GM04504 (cell line): ENCODE measurements at regions not wholly inside any gene's neighbourhood (a gene's known extent, or its start where the extent isn't known, plus 50 kb on each side); places are given as distances from the start of the nearest gene placed in this dataset.
"Not testable (repeated sequence)": the region's sequence is repeated elsewhere in the genome, so short reads cannot be mapped to it uniquely, and the experiment has no call there.

Source experiments
- DNase-seq: peaks from one replicate; pipeline ENCODE4 v3.0.0-alpha.2; 2012; ENCODE audit warnings: low read depth

DNA sequence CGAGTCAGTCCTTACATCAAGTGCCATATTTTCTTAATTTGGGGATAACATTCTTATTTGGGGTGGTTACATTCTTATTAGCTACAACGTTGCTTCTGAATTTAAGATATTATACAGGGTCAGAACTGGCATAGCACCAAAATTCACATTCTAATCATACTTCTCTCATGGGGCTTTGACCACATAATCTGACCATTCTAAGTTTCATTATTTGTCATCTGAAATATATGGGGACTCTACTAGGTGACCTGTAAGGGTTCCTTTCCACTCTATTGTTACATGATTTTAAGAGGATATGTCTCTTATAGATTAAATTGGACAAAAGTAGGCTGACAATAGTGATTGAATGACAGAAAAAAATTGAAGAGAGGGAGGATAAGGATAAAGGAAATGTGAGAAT lies 536.5 kb downstream of the KCTD12 start:
- DNase-seq = no peak

DNA sequence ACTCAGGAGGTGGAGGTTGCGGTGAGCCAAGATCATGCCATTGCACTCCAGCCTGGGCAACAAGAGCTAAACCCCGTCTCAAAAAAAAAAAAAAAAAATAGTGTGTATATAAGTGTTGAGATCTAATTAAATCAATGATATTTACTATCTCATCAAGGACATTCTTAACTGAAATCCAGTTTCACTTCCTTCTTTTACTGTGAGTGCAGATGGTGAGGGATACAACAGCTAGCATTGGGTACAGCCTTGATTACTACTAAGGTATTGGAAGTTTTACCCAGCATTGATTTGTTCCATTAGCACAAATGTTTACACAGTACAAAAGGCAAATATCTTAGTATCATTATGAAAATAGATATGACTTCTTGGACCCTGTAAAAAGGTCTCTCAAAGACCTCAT lies 546.6 kb downstream of the KCTD12 start:
- no peak for DNase-seq

DNA sequence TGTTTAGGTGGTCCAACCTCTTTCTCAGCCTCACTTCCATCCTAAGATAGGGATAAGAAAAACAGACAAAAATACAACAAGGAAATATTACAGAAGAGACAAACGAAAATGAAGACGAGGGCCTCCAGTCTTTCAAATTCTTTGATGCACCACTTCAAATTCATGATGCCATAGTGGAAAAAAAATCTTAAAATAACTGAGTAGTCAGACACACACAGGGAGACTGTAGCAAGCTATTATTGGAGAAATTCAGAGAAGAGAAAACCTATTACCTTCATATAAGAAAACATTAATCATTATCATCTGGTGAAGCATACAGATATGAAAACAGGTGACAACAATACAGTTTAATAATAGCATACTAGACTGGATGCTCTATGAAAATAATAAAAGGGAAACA lies 548.2 kb downstream of the KCTD12 start:
- no peak for DNase-seq

DNA sequence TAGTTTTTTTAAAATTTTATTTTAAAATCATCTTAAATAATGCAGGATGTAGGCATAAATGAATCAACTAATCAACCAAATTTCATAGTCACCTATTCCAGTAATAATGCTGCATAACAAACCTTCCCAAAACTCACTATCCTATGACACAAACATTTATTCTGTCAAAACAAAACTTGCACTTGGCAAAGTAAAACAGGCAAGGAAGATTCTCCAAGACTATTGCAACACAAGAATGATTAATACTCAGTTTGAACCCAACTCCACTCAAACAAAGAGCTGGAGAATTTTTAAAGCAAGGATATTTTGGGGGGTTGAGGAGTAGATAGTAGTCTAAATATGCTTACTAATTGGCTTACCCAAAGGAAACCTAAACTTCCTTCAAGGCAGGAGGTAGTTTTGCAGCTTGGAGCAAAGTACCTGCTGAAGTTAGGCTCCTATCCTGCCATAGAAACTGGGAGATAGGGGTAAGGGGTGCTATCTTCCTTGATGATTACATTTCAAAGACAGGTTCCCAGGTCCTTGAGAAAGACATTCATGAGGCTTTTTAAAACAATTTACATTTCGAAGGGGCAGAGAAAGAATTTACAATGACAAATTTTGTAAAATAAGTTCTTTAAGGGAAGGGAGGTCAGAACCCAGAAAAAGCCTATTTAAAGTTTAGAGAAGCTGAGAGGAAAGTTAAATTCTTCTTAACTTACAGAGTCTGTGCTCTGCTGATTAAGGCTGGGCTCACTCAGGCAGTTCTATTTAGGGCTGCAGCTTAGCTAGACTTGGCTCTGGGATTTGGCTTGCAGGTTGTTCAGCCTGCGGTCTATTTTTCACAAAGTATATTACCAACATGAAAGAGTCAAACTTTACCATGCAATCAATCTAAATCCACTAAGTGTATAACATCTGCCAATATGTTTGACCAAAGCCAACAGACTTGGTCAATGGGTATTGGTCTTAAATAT lies 549.0 kb downstream of the KCTD12 start:
- no peak for DNase-seq

DNA sequence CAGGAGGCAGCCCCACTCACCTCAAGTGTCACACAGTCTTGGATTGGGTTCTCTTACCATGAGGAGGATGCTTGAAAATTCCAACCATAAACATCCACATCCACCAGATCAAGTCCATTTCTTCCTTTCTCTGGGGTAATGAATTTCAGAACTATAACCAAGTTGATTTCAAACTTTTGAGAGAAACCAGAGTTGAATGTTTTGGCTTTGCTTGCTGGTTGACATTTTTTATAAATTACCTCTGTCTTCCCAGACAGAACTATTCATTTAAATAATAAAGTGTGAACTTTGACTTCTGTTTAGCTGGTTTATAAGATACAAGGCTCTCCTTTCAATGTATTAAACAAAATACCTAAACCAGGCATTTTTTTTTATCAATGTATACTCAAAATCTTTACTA lies 550.7 kb downstream of the KCTD12 start:
- DNase-seq = no peak

DNA sequence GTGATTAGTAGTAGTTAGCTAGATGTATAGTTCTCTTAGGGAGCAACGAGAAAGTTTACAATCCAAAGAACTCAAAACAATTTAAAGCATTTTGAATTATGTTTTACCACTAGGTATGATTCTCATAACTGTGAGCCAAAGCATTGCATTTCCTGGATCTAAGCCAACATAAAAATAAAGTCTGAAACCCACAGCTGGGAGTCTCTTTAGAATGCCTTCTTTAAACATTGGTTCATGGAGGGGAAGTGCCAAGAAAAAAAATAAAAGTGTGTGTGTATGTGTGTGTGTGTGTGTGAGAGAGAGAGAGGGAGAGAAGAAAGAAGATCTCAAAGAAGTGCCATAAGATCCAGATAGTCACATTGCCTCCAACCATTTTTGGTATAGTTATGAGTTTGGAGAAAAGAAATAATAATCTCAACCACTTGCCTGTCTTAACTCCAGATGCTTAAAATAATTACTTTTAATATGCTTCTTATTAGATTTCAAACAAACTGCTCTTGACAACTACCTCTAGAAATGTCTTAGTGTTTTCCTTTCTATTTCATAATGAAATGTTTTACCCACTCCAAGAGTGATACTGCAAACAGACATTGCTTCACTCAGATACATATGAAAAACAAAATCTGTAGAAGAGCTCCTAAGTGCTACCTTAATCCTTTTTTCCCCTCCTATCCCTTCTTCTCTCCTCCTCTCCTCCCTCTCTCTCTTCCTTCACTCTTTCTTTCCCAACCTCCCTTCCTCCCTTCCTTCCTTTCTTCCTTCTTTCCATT lies 554.1 kb downstream of the KCTD12 start:
- no peak for DNase-seq

DNA sequence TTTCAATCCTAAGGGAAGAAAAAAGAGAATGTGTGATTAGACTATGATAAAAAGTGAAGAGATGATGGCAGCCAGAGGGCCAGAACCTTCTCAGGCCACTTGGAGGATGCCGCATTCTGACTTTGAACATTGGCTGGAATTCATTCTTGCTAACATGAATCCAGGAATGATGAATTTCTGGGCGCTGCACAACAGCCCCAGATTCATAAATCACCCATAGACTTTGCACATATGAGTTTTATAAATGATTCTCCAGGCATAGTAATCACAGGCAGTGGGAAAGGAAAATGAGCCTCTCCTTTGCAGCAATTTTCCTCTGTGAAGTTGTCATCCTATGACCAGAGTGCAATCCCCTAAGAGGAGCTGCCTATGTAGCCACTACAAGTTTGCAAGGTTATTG lies 555.4 kb downstream of the KCTD12 start:
- peak; percentile 10 for DNase-seq

DNA sequence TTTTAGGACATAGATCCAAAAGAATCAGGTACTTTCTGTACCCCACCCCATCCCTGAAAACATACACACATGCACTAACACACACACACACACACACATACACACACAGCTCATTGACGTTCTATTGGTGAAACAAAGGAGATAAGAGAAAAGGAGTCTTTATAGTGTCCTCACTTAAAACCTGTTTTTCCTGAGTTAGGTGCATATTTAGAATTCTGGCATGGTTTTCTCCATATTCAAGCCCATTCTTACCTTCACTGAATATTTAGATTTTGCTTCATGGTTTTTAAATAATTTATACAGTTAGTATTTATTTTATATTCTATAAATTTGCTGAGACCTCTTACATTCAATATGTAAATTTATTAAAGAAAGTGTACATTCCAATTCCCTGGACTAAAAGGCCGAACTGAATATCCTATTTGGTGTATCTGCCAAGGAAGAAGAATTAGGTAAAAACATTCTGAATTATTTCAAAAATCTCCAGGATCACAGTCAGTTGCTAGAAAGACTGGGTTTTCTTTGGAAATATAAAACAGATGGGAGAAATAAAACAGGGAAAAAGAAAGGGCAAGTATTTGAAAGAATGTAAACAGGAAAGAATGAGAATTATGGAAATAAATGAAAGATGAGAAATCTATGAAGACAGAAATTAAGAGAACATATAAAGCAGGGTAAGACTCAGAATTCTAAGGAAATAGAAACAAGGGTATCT lies 556.2 kb downstream of the KCTD12 start:
- DNase-seq = no peak

DNA sequence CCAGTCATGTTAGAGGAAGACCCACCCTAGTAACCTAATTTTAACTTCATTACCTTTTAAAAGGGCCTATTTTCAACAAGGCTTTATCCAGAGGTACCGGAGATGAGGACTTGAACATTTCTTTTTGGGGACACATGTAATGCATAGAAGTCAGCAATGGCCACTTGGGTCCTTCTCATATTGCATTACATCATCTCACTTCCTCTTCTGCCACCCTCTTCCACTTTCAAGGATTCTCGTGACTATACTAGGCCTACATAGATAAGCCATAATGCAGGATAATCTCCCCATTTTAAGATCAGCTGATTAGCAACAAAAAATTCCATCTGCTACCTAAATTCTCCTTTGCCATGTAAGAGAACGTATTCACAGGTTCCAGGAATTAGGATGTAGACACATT lies 557.2 kb downstream of the KCTD12 start:
- no peak for DNase-seq

DNA sequence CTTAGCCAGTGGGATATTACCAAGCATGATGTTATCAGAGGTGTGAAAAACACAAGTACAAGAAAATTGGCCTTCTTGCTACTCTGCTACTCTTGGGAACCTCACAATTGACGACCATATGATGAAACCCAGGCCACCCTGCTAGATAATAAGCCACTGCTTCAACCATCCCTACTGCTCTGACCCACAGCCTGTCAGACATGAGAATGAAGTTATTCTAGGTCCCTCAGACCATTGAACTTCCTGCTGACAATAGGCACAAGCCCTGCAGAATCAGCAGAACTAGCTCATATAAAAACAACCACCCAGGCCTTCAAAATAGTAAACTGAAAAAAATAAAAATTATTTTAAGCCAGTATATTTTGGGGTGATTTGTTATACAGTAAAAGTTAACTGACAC lies 559.9 kb downstream of the KCTD12 start:
- DNase-seq = no peak

DNA sequence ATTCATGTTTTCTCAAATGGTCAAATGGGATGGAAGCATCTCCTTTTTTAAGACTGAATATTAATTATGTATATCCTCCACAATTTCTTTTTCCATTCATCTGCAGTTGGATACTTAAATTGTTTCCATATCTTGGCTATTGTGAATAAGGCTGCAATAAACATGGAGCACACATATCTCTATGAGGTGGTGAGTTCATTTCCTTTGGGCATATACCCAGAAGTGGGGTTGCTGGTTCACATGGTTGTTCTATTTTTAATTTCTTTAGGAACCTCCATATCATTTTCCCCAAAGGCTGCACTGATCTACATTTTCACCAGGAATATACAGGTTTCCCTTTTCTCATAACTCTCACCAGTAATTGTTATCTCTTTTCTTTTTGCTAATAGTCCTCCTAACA lies 566.3 kb downstream of the KCTD12 start:
- DNase-seq = no peak

DNA sequence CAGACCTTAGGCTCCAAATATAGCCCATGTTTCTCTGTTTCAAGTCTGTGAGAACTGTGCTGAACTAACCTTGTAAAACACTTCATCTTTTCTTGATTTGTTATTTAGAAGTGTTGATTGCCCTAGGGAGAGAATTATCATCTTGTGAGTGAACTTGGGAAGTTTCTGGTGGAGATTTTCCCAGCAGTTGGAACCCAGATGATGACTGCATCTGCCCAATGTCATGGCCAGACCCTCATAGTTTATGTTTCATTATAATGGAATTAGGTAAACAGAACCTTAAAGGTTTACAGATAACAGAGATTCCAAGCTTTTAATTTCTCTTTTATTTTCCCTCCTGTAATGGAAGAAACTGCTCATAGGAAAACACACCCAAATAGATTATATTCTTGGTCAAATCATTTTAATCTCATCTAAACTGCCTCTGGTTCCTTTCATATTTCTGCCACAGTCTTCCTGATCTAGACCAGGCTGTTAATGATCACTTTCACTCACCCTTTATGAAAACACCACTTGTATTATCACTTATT lies 569.1 kb downstream of the KCTD12 start:
- no peak for DNase-seq

DNA sequence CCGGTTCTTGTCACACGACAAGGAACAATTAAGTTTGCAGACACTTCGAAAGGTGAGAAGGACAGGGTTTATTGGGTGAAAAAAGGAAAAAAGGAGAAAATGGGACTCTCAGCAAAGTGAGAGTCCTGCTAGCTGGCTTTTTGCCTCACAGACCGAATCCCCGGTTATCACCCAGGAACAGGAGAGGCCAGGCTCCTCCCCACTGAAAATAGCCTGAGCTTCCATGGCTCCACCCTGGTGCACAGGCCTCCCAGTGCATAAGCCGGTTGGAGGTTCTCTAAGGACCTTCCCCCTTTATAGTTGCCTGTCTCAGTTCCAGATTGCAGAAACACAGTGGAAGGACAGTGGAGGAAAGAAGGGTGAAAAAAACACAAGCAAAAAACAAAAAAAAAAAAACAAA lies 571.7 kb downstream of the KCTD12 start:
- DNase-seq = no peak

DNA sequence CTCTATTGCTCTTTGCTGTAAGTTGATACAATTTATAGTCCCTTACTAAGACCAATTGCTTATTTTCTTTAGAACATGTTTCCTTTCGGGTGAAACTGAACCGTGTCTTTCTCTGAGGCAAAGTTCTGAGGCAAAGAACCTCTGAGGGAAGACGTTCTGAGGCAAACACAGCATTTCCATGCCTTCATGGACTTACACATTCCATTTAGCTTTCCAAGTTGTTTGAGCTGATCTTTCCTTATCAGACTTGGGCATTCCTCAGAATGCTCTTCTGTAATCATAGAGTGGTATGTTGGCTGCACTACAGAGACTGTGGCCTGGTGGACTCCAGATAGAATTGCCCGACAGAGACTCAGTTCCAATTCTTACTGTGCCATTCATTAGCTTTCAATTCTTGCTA lies 579.1 kb downstream of the KCTD12 start:
- DNase-seq = no peak

DNA sequence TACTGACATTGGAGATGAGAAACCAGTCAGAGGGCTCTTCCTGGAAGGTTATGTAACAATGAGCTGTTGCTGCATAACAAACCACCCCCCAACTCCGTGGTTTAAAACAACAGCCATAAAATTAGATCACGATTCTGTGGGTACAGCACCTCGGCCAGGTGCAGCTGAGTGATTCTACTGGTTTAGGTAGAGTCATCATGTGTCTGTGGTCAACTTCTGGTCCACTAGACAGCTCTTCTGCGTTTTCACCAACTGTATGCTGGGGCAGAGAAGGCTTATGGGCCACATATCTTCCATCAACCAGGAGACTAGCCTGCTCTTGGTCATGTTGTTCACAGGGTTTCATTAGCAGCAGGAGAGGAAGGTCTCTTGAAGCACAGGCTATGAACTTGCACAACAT lies 585.5 kb downstream of the KCTD12 start:
- DNase-seq = no peak

DNA sequence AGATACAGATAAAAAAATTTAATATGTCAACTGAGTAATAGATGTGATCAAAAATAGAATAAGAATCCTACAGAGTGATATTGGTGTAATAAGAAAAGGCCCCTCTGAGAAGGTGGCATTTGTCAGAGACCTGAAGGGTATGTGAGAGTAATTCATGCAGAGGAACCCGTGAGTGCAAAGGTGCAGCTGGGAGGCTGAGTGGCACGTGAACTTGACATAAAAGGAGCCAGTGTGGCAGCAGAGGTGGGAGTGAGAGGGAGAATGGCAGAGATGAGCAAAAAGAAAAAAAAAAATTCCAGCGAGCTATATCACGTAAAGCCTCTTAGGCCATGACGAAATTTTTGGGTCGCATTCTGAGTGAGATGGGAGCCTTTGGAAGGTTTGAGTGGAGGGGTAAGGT lies 588.9 kb downstream of the KCTD12 start:
- no peak for DNase-seq

DNA sequence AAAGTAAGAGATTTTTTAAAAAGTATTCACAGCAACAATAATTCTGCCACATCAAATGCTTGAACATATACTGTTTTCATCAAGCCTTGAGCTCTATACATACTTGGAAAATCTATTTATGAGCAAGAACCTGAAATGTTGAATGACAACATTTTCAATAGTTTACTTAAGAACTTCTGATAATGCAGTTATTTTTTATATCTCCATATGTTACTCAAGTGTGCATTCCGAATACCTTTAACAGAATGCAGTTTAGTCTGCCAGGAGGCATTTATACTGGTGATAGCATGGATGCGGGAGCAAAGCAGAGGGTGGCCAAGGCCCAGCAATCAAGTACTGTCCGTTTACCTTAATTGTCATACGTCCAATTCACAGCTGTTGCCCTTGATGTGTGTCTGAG lies 589.5 kb downstream of the KCTD12 start:
- no peak for DNase-seq

DNA sequence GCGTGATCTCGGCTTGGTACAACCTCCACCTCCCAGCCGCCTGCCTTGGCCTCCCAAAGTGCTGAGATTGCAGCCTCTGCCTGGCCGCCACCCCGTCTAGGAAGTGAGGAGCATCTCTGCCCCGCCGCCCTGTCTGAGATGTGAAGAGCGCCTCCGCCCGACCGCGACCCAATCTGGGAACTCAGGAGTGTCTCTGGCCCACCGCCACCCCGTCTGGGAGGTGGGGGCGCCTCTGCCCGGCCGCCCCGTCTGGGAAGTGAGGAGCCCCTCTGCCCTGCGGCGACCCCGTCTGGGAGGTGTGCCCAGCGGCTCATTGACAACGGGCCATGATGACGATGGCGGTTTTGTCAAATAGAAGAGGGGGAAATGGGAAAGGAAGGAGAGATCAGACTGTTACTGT lies 591.2 kb downstream of the KCTD12 start:
- not testable (repeated sequence) for DNase-seq

DNA sequence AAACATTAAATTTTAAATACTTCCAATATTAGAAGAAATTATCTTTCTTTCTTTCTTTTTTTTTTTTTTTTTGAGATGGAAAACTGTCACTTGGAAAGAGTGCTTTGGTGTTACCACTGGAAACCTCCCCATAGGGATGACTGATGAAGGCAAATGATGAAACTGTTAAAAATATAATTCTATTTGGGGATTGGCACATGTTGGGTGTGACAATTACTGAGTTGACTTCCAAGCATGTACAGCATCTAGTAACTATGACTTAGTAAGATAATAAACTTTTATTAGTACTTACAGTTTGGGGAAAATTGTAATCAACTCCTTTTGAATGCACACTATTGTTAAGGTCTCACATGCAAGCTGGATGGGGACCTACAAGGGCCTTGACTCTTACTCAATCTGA lies 592.5 kb downstream of the KCTD12 start:
- peak; percentile 3 for DNase-seq

DNA sequence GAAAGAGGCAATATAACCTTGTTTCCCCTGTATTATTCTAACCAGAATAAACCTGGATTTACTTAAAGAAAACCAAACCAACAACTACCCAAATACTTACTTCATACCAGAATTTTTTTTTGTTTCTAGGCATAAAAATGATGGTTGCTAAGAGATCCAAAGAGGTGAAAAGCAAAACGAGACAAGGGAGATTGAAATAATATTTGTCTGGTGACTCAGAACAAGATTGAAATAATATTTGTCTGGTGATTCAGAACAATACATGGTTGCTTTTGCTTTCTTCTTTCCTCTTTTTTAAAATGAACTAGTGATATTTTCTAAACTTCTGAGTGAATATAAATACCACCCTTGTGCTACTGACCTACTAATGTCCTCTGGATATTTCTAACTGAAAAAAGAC lies 592.9 kb downstream of the KCTD12 start:
- DNase-seq = peak; percentile 22

DNA sequence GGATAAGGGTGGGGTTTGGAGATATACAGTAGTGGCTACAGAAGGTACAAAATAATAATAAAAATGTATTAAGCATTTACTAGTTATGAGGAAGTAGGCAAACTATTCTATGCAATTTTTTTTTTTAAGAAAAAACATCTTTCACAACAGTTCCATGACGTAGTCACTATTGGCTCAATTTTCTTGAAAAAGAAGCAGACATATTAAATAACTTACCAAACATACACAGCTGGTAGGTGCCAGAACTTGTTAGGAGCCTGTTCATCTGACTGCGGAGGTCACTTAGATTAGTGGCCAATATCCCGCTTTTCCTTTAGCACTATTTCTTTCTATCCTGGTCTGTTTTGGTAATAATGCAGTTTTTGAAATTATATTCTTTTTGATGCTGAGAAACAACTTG lies 593.5 kb downstream of the KCTD12 start:
- DNase-seq = no peak

DNA sequence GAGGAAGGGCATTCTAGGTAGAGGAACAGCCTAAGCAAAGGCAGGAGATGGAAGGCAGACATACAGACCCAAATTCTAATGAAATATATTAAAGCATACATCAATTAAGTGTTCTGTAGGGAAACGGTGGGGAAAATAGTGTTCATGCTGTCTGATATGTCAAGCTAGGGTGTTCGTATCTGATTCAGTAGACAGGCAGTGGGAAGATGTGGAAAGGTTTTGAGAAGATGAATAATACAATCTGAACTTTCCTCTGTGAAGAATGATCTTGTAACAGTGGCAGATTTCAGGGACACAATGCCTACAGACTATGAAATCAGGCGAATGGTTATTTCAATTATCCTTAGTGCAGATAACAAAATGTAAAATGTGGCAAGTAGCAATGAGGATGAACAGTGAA lies 594.2 kb downstream of the KCTD12 start:
- DNase-seq = no peak
